ENCODE measurements at regions not wholly inside any gene's neighbourhood (a gene's known extent, or its start where the extent isn't known, plus 50 kb on each side); places are given as distances from the start of the nearest gene placed in this dataset.
"Not testable (repeated sequence)": the region's sequence is repeated elsewhere in the genome, so short reads cannot be mapped to it uniquely, and the experiment has no call there.

DNA sequence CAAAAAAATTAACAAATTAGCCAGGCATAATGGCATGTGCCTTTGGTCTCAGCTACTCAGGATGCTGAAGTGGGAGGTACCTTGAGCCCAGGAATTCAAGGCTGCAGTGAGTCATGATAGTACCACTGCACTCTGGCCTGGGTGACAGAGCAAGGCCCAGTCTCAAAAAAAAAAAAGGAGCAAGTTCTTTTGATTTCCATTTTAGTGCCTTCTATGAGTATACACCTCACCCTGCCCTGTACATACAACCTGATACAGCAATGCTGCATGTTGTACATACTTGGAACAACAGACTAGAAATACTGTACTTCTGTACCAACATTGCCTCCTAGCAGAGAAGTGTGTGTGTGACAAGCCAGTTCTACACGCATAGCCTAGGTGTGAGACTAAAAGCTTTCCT lies 97.3 kb upstream of the CARMIL1 start:
- DNase-seq = no peak

DNA sequence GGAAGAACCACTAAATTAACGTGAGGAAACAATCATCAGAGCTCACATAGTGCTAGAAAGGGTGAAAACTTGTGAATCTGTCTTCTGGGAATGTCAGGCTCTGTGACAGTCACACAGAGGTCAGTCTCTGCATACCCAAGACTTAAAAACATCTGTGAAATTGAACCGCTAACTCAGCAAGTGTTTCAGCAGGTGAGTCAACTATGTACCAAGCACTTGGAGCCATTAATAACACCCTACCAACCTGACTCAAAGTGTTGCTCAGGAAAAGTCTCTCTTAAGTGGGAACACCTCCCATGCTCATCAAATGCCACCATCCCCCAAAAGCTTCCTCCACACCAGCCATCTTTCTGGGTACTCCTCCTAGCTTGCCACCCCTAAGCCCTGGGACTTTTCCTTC lies 92.3 kb upstream of the CARMIL1 start:
- no peak for DNase-seq

DNA sequence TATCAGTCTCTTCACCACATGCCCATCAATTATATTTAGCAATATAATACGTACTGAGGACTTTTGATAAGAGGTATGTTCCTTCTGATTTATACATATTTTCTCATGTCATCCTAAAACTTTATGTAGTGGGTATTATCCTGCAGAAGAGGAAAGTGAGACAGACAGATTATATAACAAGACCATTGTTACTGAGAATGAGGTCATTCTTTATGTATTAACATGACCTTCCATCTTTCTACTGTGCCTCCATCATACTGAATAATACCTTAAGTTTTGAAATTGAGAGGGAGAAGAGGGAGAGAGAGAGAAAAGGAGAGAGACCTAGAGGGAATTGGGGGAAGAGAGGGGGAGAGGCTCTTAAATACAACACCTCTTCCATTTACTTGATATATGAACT lies 90.9 kb upstream of the CARMIL1 start:
- DNase-seq = no peak

DNA sequence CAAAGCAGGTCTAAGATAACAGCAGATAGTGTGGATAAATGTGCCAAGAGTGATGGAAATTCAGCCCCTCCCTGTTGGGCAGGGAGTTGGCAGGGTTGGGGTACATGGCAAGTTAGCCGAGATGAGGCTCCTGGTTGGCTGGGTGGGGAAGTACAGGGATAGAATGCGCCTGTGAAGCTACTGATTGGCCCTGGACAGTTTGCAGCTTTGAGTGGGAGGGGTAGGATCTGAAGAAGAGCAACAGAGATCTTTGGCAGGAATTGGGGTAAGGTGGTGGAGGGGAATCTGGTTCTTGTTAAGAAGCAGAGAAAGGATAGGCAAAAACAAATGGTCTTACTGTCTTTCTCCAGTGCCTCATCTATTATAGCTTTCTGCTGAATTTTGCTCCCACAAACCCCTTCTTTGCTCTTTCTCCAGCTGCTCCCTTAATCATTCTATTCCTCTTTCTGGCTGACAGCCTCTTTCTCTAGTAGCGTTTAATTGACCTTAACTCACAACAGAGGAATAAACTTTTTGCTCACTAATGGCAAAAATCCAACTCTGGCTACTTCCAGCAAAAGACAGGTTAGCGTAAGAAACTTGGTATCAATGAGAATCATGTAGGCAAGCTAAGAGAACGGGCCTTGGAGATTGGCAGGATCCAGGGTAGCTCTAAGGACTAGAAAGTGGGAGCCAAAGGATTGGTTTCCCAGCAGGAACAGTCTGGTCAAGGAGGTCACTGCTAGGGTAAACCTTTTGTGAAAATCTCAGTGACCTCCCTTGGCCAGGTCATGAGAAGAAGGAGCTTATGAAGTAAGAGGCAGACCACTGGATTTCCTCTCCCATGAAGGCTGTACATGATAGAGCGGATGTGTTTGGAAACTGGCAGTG lies 86.3 kb upstream of the CARMIL1 start:
- peak; percentile 38 to 77 (median 53) for DNase-seq

DNA sequence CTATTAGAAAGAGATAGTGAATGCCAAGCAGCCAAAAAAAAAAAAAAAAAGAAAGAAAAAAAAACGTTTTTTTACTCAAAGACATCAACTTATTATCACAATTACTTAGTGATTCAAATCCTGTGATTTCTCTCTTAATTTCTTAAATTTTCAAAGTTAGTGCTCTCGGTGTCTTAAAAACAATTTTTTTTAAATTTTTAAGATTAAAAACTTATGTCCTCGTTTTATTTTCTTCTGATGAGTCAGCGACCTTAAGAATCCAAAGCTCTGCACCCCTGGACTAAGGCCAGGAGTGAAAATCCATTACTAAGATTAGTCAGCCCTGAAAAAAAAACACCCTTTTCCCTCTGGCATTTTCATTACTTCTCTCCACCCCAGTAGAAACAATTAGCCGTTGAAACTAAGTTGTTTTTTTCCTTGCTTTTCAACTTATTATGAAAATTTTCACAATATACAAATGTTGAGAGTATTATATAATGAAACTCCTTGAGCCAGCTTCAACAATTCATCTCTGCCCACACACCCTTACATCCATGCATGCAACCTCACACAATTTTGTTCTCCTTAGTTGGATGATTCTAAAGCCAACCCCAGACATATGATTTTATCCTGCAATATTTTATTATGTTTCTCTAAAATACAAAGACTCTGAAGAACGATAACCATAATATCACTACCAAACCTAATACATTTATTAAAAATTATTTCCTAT lies 85.6 kb upstream of the CARMIL1 start:
- DNase-seq = peak; percentile 75 to 92 (median 84)

DNA sequence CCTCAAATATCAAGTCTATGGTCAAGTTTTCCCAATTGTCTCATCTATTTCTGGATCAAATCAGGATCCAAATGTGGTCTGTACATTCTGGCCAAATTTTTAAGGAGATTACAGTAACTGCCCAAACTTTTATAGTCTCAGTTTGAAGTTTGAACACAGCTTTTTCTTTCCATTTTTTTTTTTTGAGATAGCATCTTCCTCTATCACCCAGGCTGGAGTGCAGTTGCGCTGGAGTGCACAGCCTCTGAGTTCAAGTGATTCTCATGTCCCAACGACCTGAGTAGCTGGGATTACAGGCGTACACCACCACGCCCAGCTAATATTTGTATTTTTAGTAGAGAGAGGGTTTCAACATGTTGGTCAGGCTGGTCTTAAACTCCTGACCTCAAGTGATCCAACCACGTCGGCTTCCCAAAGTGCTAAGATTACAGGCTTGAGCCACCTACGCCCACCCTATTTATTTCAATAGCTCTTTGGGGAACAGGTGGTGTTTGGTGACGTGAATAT lies 84.9 kb upstream of the CARMIL1 start:
- no peak for DNase-seq

DNA sequence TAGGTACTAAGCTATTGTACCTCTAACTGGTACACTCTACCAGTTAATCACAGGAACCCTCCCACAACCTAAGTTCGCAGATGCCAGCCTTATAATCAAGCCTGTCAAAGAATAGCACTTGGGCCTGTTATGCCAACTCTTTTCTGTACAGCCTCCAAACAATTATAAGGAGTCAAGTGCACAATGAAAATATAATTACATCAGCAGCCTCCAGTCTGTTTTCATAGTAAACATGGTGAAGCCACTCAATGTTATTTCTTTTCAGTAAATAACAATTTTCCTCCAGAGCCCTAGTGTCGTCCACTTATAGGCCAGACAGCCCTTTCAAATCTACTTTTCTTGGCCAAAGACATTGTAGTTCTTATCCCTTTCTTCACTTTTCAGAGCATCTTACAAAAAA lies 82.7 kb upstream of the CARMIL1 start:
- DNase-seq = no peak

DNA sequence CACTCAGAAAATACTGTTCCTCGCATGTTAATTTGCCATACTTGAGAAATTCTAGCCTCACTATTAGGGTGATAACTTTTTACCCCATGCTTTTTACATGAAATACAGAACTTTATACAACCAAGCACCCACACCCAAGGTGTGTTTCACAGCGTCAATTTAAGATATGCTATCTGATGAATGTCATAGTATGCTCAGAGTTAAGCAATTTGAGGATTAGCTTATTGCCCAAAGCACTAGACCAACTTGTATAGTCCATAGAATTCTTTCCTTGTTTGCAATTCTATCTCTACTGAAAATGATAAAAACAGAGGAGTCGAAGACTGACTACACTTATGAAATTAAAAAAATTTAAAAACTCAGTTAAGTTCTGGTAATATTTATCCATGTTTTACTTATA lies 82.1 kb upstream of the CARMIL1 start:
- DNase-seq = no peak

DNA sequence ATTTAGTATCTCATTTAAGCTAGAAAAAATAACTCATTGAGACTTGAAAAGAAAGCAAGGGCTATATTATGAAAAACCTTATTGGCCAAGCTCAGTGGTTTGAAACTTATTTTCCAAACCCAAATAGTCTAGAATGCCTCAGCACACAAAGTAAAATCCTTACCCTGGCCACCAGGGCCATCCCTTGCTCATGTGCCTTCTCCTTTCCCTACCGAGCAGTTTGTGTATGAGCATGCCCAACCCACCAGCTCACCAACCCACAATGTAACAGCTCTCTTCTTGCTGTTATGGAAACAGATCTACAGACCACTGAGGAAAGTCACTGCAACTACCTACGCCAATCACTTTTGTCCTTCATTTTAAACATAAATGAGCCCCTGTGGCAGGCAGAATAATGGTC lies 79.6 kb upstream of the CARMIL1 start:
- DNase-seq = no peak

DNA sequence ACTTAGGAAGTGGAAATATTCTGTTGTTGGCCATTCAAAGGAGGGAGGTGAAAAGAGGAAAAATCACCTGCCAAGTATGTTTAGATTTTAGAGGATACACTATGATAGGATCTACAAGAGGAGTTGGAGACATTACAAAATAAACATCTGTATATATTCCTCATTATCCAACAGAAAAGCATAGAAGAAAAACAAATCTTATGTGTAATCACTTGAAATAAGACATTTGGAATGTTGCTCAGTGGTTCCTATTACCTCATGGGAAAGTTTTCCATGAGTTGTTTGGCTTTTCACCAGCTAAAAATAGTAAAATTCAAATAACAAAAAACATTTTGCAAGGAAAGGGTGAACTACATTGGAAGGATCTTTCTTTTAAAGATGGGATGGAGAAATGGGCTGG lies 76.7 kb upstream of the CARMIL1 start:
- peak; percentile 58 to 81 (median 77) for DNase-seq

DNA sequence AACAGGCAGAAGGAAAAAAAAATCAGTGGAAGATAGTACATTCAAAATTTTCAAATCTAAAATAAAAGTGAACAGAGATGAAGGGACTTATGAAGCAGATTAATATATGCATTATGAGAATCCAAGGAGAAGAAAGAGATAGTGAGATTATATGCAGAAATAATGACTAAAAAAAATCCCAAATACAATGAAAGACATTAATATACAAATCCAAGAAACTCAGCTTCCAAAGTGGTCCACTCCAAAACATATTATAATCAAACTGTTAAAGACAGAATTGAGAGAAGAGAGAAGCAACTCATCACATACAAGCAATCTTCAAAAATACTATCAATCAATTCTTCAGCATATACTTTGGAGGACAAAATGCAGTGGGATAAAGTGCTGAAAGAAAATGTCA lies 73.5 kb upstream of the CARMIL1 start:
- no peak for DNase-seq

DNA sequence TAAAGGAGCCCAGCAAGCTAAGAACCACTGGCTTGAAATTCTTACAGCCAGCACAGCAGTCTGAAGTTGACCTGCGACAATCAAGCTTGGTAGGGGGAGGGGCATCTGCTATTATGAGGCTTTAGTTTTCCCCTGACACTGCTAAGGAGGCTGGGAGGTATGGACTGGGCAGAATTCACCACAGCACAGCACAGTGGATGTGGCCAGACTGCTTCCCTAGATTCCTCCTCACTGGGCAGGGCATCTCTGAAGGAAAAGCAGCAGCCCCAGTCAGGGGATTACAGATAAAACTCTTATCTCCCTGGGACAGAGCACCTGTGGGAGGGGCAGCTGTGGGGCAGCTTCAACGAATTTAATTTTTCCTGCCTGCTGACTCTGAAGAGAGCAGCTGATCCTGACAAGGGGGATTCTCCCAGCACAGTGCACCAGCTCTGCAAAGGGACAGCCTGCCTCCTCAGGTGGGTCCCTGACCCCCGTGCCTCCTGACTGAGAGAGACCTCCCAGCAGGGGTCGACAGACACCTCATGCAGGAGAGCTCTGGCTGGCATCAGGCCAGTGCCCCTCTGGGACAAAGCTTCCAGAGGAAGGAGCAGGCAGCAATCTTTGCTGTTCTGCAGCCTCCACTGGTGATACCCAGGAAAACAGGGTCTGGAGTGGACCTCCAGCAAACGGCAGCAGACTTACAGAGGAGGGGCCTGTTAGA lies 71.6 kb upstream of the CARMIL1 start:
- DNase-seq = not testable (repeated sequence)

DNA sequence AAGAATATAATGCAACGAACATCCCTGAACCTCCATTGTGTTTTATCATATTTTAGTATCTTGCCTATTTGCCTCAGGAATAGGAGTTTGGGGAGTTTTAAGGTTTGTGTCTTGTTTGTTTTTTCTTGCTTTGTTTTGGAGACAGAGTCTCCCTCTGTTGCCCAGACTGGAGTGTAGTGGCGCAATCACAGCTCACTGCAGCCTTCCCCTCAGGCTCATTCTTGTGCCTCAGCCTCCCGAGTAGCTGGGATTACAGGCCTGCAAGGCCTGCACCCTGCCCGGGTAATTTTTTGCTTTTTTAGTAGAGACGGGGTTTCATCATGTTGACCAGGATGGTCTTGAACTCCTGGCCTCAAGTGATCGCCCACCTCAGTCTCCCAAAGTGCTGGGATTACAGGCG lies 63.3 kb upstream of the CARMIL1 start:
- DNase-seq = no peak

DNA sequence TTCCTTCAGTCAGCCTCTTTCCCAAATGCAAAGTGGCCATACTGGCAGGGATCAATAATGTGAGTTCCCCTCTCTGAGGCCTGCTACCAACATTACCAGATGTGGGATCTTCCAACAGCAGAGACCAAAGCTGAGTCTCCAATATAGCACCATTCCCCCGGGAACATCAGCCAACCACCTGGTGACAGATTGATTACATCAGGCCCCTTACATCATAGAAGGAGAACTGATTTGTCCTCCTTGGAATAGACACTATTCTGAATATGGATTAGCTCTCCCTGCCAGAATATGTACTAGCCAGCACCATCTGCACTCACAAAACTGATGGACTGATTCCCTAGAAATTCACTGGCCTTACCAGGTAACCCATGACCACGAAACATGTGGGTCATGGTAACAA lies 61.9 kb upstream of the CARMIL1 start:
- DNase-seq = peak in 1 of 3 donors; percentile 38

DNA sequence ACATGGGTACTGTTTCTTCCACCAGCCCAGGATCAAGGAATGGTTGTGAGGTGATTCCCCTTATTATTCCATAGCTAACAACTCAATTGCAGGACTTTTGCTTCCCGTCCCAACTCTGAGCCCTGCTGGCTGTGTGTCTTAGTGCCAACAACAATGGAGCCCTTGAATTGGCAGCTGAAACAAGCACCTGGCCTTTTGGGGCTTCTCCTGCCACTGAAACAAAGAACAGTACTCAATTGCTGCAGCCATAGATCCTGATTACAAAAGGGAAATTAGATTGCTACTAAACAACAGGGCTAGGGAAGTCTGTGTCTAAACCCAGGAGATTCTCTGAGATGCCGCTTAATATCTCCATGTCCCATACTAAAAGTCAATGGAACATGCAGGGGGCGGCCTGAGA lies 61.3 kb upstream of the CARMIL1 start:
- no peak for DNase-seq

DNA sequence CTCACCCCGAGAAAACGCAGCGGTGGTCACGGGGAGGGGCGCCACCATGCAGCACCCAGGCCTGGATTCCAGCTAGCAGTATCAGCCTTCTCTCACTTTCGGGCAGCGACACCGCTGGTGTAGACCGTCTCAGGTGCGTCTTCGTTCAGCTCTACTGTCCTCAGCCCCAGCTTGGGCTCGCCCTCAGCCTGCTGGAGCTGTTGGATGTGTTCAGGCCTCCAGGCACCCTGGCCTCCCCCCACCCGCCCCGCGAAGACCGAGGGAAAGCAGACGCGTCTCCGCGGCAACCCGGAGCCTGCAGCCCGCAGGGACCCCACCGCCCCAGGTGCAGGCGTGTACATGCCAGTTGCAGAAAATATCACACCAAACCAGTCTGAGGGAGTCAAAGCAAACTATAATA lies 60.8 kb upstream of the CARMIL1 start:
- peak in 2 of 3 donors; percentile 36 to 70 for DNase-seq

DNA sequence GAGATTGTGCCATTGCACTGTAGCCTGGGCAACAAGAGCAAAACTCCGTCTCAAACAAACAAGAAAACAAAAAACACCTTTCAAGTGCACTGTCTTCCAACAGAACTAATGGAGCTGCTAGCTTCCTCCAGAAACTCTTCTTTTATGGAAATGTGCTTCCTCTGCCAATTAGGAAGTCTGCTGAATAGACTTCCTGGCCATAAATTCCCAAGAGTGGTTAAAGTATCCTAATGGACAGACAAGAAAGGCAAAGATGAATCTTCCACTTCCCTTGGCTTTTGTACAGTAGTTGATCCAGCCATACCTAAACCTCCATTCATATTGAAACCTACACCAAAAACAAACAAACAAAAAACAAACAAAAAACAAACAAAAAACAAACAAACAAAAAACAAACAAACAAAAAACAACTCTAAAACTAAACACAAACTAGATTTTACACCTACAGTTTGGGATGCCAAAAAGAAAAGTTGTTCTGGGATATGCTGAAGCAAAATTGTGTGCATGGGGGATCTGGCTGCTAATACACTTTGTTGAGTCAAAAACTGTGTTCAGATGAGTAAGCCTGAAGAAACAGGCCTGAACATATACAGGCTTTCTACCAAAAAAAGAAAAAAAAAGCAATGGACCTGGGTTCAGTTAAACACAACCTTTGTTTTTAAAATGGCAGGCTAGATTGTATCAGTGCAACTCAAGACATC lies 59.8 kb upstream of the CARMIL1 start:
- peak in 2 of 3 donors; percentile 53 to 77 for DNase-seq

DNA sequence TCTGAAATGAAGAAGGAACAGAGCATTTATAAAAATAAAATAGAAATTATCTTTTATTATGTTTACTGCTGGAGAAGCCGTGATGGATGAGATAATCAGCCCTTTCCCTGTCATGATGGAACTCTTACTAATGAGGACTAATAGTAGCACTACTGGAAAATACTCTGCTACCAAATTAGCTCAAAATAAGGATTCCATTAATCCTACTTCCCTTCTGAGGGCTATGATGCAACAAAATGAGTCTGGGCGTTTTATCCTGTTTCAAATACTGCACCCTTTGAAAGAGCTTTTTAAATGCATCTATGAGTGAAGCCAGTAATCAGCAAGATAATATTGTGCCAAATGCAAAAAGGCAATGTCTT lies 59.3 kb upstream of the CARMIL1 start:
- DNase-seq = no peak

DNA sequence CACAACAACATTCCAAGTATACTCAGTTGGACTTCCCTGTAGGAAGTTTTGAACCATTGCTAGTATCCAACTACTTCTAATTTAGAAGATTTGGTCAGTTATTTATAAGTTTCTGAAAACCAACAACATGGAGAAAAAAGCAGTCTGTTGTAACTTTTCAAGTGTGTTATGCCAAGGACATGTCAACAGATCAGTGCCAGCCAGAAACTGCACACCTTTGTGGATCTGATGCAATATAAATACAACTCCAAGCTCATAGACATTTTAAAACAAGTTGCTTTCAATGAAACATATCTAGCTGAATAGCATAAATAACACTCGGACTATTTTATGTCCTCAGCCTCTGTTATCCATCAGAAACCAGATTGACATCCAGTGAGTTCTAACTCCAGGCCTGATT lies 58.3 kb upstream of the CARMIL1 start:
- no peak for DNase-seq

DNA sequence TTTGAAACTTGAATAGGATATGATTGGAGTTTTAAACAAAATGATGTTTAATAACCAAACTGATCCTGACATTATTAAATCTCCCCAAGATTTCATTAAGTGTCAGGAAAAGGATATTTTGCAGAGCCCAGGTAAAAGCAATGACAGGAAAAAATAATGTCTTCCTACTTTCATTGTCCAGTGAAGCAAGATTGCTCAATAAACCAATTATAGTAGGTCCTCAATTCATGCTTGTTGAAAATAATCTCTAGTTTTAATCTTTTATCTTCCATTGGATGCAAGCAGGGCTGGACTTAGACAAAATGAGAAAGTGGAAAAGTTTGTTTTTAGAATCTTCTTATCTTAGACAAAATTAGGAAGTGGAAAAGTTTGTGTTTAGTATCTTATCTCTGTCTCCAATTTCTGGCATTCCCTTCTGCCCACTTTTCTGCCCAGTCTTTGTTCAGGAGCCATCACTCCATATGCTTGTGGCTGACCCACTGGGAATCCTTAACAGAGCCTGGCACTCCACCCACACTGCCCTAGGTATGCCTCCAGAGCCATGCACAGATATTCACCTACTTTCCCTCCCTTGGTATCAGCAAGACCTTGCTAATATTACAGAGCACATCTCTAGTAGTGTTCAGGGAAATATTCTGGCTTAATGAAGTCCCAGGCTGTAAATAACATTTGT lies 57.0 kb upstream of the CARMIL1 start:
- DNase-seq = no peak

DNA sequence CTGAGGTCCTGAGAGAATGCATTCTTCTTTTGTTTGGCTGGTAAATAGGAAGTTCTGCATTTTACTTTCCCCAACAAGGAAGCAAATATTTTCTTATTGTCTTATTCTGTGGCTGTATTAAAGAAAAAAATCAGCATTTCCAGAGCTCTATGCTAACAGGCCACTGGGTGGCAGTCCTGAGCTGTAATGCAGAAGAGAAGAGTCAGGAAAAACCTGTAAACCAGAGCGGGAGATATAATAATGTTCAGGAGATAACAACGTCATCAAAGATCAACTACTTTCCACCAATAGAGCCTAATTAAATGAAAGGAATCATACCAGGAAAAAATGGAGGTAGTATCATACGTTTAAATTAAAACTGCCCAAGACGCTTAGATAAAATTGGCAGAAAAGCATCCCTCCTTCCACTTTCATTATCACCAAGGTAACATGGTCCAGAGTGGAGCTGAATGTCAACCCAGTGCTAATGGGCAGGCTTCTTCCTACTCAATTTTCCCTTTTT lies 55.6 kb upstream of the CARMIL1 start:
- DNase-seq = peak; percentile 66 to 90 (median 85)

All from muscle of back (tissue), 3 donors.